MM.1S (cell line): ENCODE measurements at regions not wholly inside any gene's neighbourhood (a gene's known extent, or its start where the extent isn't known, plus 50 kb on each side); places are given as distances from the start of the nearest gene placed in this dataset.

Source experiments
- EZH2 ChIP-seq: fragments of 300-600 bp; sonication (generic); optimal IDR thresholded peaks from 2 replicates; pipeline ENCODE3; 2017; ENCODE audit warnings: low read depth, mild to moderate bottlenecking, antibody characterized with exemption, low read length, mixed read lengths
- TF ChIP-seq, protein P1 (sequence below): fragments of 300-600 bp; sonication (generic); IDR thresholded peaks from 2 replicates; pipeline ENCODE4 v1.5.1; 2016; ENCODE audit warnings: antibody characterized with exemption, low read length, mixed read lengths

DNA sequence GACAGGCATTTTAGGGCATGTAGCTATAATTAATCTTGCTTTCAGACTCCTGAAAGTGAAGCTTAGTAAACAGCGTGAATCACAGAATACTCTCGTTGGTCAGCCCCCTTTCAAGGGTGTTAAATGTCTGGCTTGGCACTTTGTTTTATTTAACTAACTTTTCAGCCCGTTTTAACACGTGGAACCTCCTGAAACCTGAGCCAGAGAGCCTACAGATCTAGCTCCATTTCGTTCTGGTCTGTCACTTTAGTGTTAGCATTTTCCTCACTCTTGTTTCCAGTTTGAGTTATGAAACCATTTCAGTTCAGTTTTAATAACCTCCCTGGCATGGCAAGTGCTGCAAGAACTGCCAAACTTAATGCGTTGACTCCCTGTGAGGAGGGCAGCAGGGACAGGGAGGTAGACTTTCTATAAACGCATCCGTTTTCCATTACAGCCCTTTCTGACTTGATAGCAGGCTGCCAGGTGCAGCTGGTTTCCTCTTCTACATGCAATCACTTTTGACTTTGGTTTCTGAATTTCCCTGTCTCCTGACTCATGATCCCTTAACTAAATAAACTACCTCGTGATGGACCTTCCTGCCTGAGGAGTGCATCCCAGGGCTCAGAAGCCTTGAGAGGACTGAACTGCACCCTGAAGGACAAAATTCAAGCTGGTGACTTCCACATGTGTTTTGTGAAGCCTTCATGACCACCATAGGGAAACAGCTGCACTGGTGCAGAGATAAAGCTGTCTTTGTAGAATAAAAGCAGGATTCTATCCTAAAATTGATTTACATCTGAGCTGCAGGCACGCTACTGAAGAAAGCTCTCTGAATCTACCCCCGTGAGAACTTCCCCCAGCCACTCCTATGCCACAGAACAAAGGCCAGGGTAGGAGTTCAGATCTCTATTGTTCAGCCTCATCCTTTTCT, 192.6 kb downstream of the DLEU7 start:
- TF ChIP-seq, protein P1, sequence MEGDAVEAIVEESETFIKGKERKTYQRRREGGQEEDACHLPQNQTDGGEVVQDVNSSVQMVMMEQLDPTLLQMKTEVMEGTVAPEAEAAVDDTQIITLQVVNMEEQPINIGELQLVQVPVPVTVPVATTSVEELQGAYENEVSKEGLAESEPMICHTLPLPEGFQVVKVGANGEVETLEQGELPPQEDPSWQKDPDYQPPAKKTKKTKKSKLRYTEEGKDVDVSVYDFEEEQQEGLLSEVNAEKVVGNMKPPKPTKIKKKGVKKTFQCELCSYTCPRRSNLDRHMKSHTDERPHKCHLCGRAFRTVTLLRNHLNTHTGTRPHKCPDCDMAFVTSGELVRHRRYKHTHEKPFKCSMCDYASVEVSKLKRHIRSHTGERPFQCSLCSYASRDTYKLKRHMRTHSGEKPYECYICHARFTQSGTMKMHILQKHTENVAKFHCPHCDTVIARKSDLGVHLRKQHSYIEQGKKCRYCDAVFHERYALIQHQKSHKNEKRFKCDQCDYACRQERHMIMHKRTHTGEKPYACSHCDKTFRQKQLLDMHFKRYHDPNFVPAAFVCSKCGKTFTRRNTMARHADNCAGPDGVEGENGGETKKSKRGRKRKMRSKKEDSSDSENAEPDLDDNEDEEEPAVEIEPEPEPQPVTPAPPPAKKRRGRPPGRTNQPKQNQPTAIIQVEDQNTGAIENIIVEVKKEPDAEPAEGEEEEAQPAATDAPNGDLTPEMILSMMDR: no peak
- no peak for TF ChIP-seq EZH2
